DLD1 (cell line): ENCODE measurements at regions not wholly inside any gene's neighbourhood (a gene's known extent, or its start where the extent isn't known, plus 50 kb on each side); places are given as distances from the start of the nearest gene placed in this dataset.

Experiments
- in situ Hi-C: cut with HindIII; loops from 2 replicates; pipeline ENCODE4 v1.10.0; 2017; ENCODE audit warnings: low sequenced_read_pairs

- in situ Hi-C loops, result loop anchor here (25.0 kb wide), 1 partner anchor 228 kb away; no protein-coding TSS in a partner anchor
Observed at GRCh38 chr10:69684020-69684980, 54.3 kb downstream of the FAM241B start.

- in situ Hi-C loops, result loop anchor here (25.0 kb wide), 1 partner anchor 227 kb away; no protein-coding TSS in a partner anchor
Observed at GRCh38 chr10:69684981-69685353, 54.9 kb downstream of the FAM241B start.

GRCh38 chr10:69685426-69685801 is 55.4 kb downstream of the FAM241B start:
- in situ Hi-C loops, result loop anchor here (25.0 kb wide), 1 partner anchor 227 kb away; no protein-coding TSS in a partner anchor

GRCh38 chr10:69685802-69686585 is 55.9 kb downstream of the FAM241B start:
- in situ Hi-C loops, result loop anchor here (25.0 kb wide), 1 partner anchor 226 kb away; no protein-coding TSS in a partner anchor

GRCh38 chr10:69686866-69687265 is 56.8 kb downstream of the FAM241B start:
- in situ Hi-C loops, result loop anchor here (25.0 kb wide), 1 partner anchor 225 kb away; no protein-coding TSS in a partner anchor

GRCh38 chr10:69687426-69687825 is 57.4 kb downstream of the FAM241B start:
- in situ Hi-C loops, result loop anchor here (25.0 kb wide), 1 partner anchor 225 kb away; no protein-coding TSS in a partner anchor

GRCh38 chr10:69692267-69692666 is 62.2 kb downstream of the FAM241B start:
- in situ Hi-C loops, result loop anchor here (10.0 to 25.0 kb wide), 2 partner anchors 47 to 220 kb away; no protein-coding TSS in a partner anchor

GRCh38 chr10:69692891-69693290 is 62.8 kb downstream of the FAM241B start:
- in situ Hi-C loops, result loop anchor here (10.0 to 25.0 kb wide), 2 partner anchors 48 to 219 kb away; no protein-coding TSS in a partner anchor

GRCh38 chr10:69693886-69694285 is 63.8 kb downstream of the FAM241B start:
- in situ Hi-C loops, result loop anchor here (10.0 to 25.0 kb wide), 2 partner anchors 49 to 218 kb away; no protein-coding TSS in a partner anchor

GRCh38 chr10:69696073-69696731 is 66.2 kb downstream of the FAM241B start:
- in situ Hi-C loops, result loop anchor here (5.0 to 25.0 kb wide), 3 partner anchors 34 to 216 kb away; no protein-coding TSS in a partner anchor

GRCh38 chr10:69697006-69697405 is 67.0 kb downstream of the FAM241B start:
- in situ Hi-C loops, result loop anchor here (5.0 to 25.0 kb wide), 3 partner anchors 35 to 215 kb away; no protein-coding TSS in a partner anchor

GRCh38 chr10:69703256-69703655 is 73.2 kb downstream of the FAM241B start:
- in situ Hi-C loops, result no loop called here

GRCh38 chr10:69703766-69704630 is 74.0 kb downstream of the FAM241B start:
- in situ Hi-C loops, result no loop called here

GRCh38 chr10:69709366-69709941 is 79.4 kb downstream of the FAM241B start:
- in situ Hi-C loops, result no loop called here

GRCh38 chr10:69710008-69710888 is 80.2 kb downstream of the FAM241B start:
- in situ Hi-C loops, result no loop called here

- in situ Hi-C loops, result no loop called here
Observed at GRCh38 chr10:69712342-69712741, 82.3 kb downstream of the FAM241B start.

- in situ Hi-C loops, result no loop called here
Observed at GRCh38 chr10:69714572-69714971, 84.5 kb downstream of the FAM241B start.
